Head of caudate nucleus (tissue), 42 donors: ENCODE measurements at regions not wholly inside any gene's neighbourhood (a gene's known extent, or its start where the extent isn't known, plus 50 kb on each side); places are given as distances from the start of the nearest gene placed in this dataset.

ENCODE experiments used
- DNase-seq, 42 donors: peaks; one replicate each; pipeline versions ENCODE4 v3.0.0 to v3.0.0-alpha.2; 2020 to 2021; ENCODE audit warnings: mixed read lengths in 7 of 42
- intact Hi-C: fragments of 100-400 bp; cut with DNase I; formaldehyde crosslinking; loops from one replicate; pipeline ENCODE4 v1.15.0; 2022

- no peak for DNase-seq
- intact Hi-C loops, result no loop called here
Measured at GRCh38 chr2:39603436-39603835, 62.3 kb upstream of the TMEM178A start.

GRCh38 chr2:39604866-39605265 lies 60.9 kb upstream of the TMEM178A start:
- intact Hi-C loops, result no loop called here
- DNase-seq, result no peak

DNA sequence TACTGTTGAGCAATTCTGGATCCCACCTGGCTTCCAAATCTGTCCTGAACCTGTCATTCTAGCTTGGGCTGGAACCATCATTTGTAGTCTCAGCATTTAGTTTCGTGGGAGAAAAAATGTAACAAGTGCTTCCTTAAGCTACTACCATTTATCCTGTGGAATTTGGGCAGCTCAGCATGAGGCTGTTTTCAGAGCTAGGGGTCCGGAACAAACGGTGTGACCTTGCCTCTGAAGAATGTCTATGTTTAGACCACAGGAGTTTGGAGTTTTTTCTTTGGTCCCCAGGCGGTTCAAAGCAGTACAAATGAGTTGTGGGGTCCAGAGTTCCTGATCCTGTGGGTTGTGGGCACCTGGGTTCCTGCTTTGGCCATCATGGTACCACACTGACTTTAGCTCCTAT lies 59.1 kb upstream of the TMEM178A start:
- DNase-seq, result no peak
- intact Hi-C loops, result no loop called here

DNA sequence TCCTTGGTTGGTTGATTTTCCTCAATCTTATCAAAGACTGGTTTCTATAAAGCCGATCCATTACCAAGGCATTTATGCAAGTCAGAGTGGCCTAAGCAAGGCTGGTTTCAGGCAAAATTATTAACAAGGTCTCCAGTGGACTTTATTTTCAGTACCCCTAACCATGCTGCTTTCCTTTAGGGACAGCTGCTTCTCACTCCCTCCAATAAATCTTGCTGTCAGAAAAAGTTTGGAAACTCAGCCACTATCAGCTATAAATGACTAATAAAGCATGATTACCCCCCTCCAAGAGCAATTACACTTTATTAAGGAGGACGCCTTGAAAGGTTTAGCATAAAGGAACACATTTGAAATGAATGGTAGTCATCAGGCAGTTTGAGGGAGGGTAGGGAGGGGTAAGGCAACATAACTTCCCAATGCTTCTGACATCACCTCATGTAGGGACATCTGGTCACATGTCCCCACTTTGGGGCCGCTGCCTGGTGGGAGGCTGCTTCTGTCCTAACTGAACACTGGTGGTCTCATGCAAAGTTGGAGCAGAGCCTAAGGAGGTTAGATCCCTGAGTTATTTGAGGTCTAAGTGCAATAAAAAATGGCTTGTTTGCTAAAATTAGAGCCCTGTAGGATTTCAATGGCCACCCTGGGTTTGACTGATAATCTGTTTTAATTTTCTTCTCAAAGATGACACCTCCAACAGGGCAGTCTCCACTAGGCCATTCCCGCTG lies 58.0 kb upstream of the TMEM178A start:
- no peak for DNase-seq
- intact Hi-C loops, result no loop called here

DNA sequence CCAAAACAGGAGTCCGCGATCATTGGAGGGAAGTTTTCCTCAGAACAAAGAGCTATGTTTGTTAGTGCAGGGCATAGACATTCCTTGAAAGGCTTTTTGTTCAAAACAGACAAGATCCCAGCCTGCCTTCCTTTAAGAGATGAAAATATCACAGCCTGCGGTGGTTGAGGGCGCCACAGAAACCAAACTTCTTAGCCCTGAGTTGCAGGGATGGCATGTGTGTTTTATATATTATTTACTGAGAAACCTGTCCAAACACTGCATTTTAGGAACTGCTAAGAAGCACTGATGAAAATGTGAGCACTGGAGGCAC lies 57.5 kb upstream of the TMEM178A start:
- DNase-seq, result no peak
- intact Hi-C loops, result no loop called here

GRCh38 chr2:39608686-39609441 lies 56.9 kb upstream of the TMEM178A start:
- DNase-seq, result peak in 3 of 42 donors; percentile 19 to 41 (median 25)

GRCh38 chr2:39609917-39610316 lies 55.8 kb upstream of the TMEM178A start:
- intact Hi-C loops, result no loop called here

More at GRCh38 chr2:39608686-39609441, 56.9 kb upstream of the TMEM178A start:
- intact Hi-C loops, result no loop called here

GRCh38 chr2:39615675-39616074 lies 50.0 kb upstream of the TMEM178A start:
- intact Hi-C loops, result no loop called here
- DNase-seq, result no peak

More at GRCh38 chr2:39609917-39610316, 55.8 kb upstream of the TMEM178A start:
- no peak for DNase-seq
